PFSK-1 (cell line): ENCODE measurements at regions not wholly inside any gene's neighbourhood (a gene's known extent, or its start where the extent isn't known, plus 50 kb on each side); places are given as distances from the start of the nearest gene placed in this dataset.

Experiments used
- POLR2AphosphoS5 ChIP-seq: IDR thresholded peaks from 2 replicates; pipeline ENCODE4 v1.6.1; 2012; ENCODE audit warnings: low read depth, mild to moderate bottlenecking, control low read depth, low read length, moderate library complexity
- REST ChIP-seq, 2 experiments: IDR thresholded peaks; 2 replicates each; pipeline versions ENCODE4 v1.6.1 to v1.8.0; 2011 to 2012; ENCODE audit warnings: low read depth in 2 of 2, low read length in 2 of 2, control low read depth in 1 of 2, inconsistent platforms in 1 of 2, mild to moderate bottlenecking in 1 of 2, moderate library complexity in 1 of 2; ENCODE audit not compliant: insufficient read depth in 1 of 2
- SIN3A ChIP-seq: IDR thresholded peaks from 2 replicates; pipeline ENCODE4 v1.6.1; 2012; ENCODE audit warnings: mild to moderate bottlenecking, low read length, moderate library complexity, borderline replicate concordance; ENCODE audit not compliant: insufficient read depth
- TAF1 ChIP-seq: IDR thresholded peaks from 2 replicates; pipeline ENCODE4 v1.6.1; 2012; ENCODE audit warnings: low read length, control low read depth, borderline replicate concordance; ENCODE audit not compliant: insufficient read depth

- TF ChIP-seq SIN3A = no peak
- no peak for TF ChIP-seq POLR2AphosphoS5
- no peak for TF ChIP-seq TAF1
- TF ChIP-seq REST (IDR thresholded peaks at IDR 0.05; ENCODE audit: insufficient read depth in 1 of 2, low read depth in 2 of 2, low read length in 2 of 2) = no peak
Measured at GRCh38 chr9:3677541-3677940, 151.7 kb upstream of the RFX3 start.
